ENCODE measurements at regions not wholly inside any gene's neighbourhood (a gene's known extent, or its start where the extent isn't known, plus 50 kb on each side); places are given as distances from the start of the nearest gene placed in this dataset.

DNA sequence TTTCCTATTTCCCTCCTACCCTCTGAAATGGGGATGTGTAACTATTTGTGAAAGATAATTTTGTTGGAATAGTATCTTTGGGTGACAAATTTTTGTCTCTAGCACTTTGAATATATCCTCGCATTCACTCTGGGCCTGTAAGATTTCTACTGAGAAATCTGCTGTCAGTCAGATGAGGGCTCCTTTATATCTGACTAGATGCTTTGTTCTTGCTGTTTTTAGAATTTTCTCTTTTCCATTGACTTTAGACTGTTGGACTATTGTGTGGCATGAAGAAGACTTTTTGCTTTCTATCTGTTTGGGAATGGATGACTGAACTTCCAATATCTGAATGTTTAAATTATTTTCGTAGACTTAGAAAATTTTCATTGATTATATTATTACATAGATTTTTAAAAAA lies 54.2 kb upstream of the GRID2 start:
- TF ChIP-seq, protein P1, sequence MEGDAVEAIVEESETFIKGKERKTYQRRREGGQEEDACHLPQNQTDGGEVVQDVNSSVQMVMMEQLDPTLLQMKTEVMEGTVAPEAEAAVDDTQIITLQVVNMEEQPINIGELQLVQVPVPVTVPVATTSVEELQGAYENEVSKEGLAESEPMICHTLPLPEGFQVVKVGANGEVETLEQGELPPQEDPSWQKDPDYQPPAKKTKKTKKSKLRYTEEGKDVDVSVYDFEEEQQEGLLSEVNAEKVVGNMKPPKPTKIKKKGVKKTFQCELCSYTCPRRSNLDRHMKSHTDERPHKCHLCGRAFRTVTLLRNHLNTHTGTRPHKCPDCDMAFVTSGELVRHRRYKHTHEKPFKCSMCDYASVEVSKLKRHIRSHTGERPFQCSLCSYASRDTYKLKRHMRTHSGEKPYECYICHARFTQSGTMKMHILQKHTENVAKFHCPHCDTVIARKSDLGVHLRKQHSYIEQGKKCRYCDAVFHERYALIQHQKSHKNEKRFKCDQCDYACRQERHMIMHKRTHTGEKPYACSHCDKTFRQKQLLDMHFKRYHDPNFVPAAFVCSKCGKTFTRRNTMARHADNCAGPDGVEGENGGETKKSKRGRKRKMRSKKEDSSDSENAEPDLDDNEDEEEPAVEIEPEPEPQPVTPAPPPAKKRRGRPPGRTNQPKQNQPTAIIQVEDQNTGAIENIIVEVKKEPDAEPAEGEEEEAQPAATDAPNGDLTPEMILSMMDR (conservative IDR thresholded peaks at IDR 0.05): no peak
- no peak for TF ChIP-seq ZFX (IDR thresholded peaks at IDR 0.05)
